Upper lobe of right lung (tissue), 1 donor: ENCODE measurements at regions not wholly inside any gene's neighbourhood (a gene's known extent, or its start where the extent isn't known, plus 50 kb on each side); places are given as distances from the start of the nearest gene placed in this dataset.

Experiments used
- ATAC-seq: fragments of 200-7000 bp; cut with Tn5 transposase; one replicate; pipeline ENCODE4 v1.9.1; 2020; ENCODE audit warnings: mild to moderate bottlenecking, moderate library complexity
- DNase-seq: peaks from one replicate; pipeline ENCODE4 v3.0.0-alpha.2; 2020
- H3K27ac ChIP-seq: fragments of 200-600 bp; one replicate; pipeline ENCODE4 v1.8.0; 2022
- H3K27me3 ChIP-seq: fragments of 200-600 bp; one replicate; pipeline ENCODE4 v1.8.0; 2022; ENCODE audit warnings: mild to moderate bottlenecking
- H3K36me3 ChIP-seq: fragments of 200-600 bp; one replicate; pipeline ENCODE4 v1.8.0; 2022
- H3K4me1 ChIP-seq: fragments of 200-600 bp; one replicate; pipeline ENCODE4 v1.8.0; 2022
- H3K4me3 ChIP-seq: fragments of 200-600 bp; one replicate; pipeline ENCODE4 v1.8.0; 2022; ENCODE audit warnings: mild to moderate bottlenecking
- H3K9me3 ChIP-seq: fragments of 200-600 bp; one replicate; pipeline ENCODE4 v1.8.0; 2022
- intact Hi-C: fragments of 100-400 bp; cut with DNase I; formaldehyde crosslinking; loops from one replicate; pipeline ENCODE4 v1.11.0; 2022
- TF ChIP-seq, protein P1 (sequence below): fragments of 200-600 bp; IDR thresholded peaks from one replicate; pipeline ENCODE4 v1.8.0; 2022; ENCODE audit warnings: antibody characterized with exemption
- donor health status: DM: no; HTN: yes; CAD: no; lungs with severe emphysema.

DNA sequence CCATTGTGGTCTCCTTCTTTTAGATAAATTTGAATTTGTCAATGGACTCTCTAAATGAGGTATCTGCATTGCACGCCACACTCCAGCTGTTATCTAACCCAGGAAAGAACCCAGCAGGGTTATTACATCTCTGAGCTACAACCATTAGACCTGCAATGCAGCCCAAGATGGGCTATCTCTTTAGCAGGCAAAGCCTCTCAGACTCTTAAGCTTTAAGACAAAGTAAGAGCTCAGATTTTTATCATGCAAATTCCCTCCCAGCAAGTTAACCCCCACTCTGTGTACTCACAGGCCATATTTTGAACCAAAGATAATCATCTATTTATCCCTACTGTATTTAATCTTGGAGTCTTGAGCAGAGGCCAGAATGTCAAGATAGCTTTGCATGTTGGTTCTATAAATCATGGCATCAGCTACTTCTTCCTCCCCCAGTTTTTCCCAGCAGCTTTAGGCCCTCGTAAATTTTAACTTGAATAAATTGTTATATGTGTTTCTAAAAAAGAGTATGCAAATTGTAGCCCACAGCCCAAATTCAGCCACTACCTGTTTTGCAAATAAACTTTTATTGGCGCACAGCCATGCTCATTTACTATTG lies 273.7 kb upstream of the PKDCC start:
- no peak overlapping the region for H3K27ac ChIP-seq
- no peaks in the 10 kb centered on the region for H3K4me1 ChIP-seq
- TF ChIP-seq, protein P1, sequence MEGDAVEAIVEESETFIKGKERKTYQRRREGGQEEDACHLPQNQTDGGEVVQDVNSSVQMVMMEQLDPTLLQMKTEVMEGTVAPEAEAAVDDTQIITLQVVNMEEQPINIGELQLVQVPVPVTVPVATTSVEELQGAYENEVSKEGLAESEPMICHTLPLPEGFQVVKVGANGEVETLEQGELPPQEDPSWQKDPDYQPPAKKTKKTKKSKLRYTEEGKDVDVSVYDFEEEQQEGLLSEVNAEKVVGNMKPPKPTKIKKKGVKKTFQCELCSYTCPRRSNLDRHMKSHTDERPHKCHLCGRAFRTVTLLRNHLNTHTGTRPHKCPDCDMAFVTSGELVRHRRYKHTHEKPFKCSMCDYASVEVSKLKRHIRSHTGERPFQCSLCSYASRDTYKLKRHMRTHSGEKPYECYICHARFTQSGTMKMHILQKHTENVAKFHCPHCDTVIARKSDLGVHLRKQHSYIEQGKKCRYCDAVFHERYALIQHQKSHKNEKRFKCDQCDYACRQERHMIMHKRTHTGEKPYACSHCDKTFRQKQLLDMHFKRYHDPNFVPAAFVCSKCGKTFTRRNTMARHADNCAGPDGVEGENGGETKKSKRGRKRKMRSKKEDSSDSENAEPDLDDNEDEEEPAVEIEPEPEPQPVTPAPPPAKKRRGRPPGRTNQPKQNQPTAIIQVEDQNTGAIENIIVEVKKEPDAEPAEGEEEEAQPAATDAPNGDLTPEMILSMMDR: no peak
- H3K4me3 ChIP-seq: no peak overlapping the region
- DNase-seq (no peak), ATAC-seq (no peak)
- H3K27me3 ChIP-seq: peaks cover 6% of the 10 kb centered on the region
- H3K9me3 ChIP-seq: no peaks in the 10 kb centered on the region
- intact Hi-C loops: no loop called here
- H3K36me3 ChIP-seq: no peaks in the 10 kb centered on the region

DNA sequence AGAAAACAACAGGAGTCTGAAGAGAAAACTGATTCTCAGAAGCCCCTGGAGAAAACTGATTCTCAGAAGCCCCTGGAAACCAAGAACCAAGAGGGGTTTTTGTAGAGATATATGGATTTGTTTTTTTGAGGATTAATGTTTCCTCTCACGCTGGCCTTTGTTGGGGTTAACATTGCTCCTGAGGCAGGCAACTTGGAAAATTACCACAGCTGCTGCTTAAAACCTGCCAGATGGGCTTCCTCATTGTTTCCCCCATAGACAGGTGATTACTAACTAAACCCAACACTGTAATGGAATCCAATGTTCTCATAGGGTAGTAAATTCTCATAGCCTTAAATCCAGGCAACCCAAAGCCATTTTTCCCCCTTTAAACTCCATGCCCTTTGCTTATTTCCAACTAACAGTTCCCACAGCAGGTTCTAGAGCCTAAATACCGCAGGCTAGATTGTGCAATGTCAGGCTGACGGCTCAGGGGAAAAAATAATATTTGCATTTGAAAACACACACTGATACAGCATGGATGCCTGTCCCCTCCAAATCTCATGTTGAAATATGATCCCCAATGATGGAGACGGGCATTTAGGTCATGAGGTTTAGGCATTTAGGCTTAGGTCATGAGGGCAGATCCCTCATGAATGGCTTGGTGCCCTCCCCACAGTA lies 272.3 kb upstream of the PKDCC start:
- TF ChIP-seq, protein P1: no peak

DNA sequence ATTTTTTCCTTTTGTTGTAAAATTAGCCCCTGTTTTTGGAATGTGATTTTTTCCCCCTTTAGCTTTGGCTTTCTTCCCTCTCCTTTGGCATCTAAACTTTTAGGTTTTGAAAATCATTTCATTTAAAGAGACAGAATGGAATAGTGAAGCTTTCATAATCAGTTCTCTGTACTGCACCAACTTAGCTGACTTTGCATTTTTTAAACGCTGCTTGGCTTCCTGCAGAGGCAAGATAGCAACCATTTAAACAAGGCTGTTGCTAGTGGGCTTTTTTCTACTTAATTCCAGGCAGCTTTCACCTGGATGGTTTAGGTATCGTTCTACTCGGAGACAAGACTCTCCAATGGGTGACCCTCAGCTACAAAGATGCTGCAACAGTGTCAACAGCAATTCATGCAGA lies 267.9 kb upstream of the PKDCC start:
- Histone ChIP-seq H3K4me3 (no peak overlapping the region), H3K27me3 (no peaks in the 10 kb centered on the region), H3K9me3 (no peaks in the 10 kb centered on the region), H3K4me1 (no peaks in the 10 kb centered on the region), H3K27ac (no peak overlapping the region), H3K36me3 (no peaks in the 10 kb centered on the region)
- intact Hi-C loops: no loop called here
- TF ChIP-seq, protein P1: no peak
- no peak for ATAC-seq
- no peak for DNase-seq

More for the DNA sequence above, 272.3 kb upstream of the PKDCC start:
- DNase-seq: no peak
- no peak for ATAC-seq
- no peaks in the 10 kb centered on the region for H3K4me1 ChIP-seq
- intact Hi-C loops: no loop called here
- H3K4me3 ChIP-seq: no peak overlapping the region
- H3K27ac ChIP-seq: no peak overlapping the region
- no peaks in the 10 kb centered on the region for H3K36me3 ChIP-seq
- H3K27me3 ChIP-seq: no peaks in the 10 kb centered on the region
- H3K9me3 ChIP-seq: no peaks in the 10 kb centered on the region

DNA sequence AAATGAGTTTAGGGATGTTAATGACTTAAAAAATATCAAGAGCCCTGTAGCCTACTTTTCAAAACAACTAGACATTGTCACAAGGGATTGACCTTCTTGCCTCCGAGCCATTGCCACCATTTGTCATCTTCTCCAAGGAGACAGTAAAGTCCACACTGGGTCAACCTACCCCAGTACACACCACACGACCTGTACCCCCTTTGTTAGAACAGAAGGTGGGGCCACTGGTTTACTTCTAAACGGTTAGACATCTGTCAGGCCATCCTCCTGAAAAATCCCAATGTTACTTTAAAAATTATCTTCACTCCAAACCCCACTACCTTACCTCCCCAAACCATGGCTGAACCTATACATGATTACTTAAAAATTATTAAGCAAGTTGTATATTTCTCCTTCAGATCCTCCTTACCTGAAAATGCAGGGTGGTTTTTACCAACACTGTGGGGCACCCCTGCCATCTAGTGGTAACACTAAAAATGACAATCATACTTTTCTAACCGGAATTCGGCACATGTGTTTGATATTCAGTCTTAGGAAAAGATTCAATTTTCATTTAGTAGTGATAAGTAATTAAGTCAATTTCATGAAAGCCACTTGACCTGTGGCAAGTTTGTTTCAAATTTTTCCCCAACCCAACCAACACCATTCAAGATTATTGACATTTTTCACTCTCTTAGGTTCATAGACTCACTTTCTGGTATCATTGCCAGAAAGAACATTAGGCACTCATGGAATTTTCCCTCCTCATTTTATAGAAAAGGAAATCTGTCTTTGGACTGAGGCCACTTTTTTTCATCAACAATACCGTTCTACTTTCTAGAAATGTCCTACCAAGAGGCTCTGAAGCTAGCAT lies 265.3 kb upstream of the PKDCC start:
- ATAC-seq: peak; percentile 68
- Histone ChIP-seq H3K4me1 (no peaks in the 10 kb centered on the region), H3K4me3 (no peak overlapping the region), H3K9me3 (no peaks in the 10 kb centered on the region), H3K36me3 (no peaks in the 10 kb centered on the region), H3K27me3 (no peaks in the 10 kb centered on the region), H3K27ac (no peak overlapping the region)
- TF ChIP-seq, protein P1: peak; percentile 81
- intact Hi-C loops: no loop called here
- no peak for DNase-seq

DNA sequence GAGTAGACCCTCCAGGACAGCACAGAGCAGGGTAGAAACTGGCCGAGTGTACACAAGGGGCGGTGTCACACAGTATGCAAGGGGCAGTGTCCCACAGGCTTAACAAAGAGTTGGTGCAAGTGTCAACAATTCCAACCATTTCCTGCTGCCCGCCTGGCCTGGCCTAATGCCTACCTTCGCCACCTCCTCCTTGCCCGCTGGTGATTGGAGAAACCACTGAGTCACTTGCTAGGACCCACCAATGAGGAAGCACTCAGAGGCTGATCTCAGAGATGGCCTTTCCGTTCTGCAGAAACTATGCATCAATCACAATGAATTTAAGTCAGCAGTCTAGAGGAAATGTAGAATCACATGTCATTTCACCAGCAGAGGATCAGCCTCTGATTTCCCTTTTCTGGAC lies 263.3 kb upstream of the PKDCC start:
- no peaks in the 10 kb centered on the region for H3K9me3 ChIP-seq
- TF ChIP-seq, protein P1: no peak
- H3K27ac ChIP-seq: no peak overlapping the region
- no peaks in the 10 kb centered on the region for H3K27me3 ChIP-seq
- no peaks in the 10 kb centered on the region for H3K4me1 ChIP-seq
- DNase-seq: no peak
- ATAC-seq: peak; percentile 34
- intact Hi-C loops: no loop called here
- H3K4me3 ChIP-seq: no peak overlapping the region
- no peaks in the 10 kb centered on the region for H3K36me3 ChIP-seq
